Loucy (cell line): ENCODE measurements at regions not wholly inside any gene's neighbourhood (a gene's known extent, or its start where the extent isn't known, plus 50 kb on each side); places are given as distances from the start of the nearest gene placed in this dataset.
"Not testable (repeated sequence)": the region's sequence is repeated elsewhere in the genome, so short reads cannot be mapped to it uniquely, and the experiment has no call there.

Experiments
- H2AFZ ChIP-seq: fragments of 200-600 bp; sonication (generic); 2 replicates; pipeline ENCODE4 v1.6.0; 2016; ENCODE audit warnings: antibody characterized with exemption, mild to moderate bottlenecking, low read length, moderate library complexity
- H3F3A ChIP-seq: fragments of 200-600 bp; 2 replicates; pipeline ENCODE4 v1.6.0; 2016; ENCODE audit warnings: antibody characterized with exemption, low read depth, mild to moderate bottlenecking
- H3K27me3 ChIP-seq: fragments of 200-600 bp; sonication (generic); 2 replicates; pipeline ENCODE4 v1.6.1; 2014; ENCODE audit warnings: low read length, mild to moderate bottlenecking; ENCODE audit not compliant: insufficient read depth, poor library complexity, severe bottlenecking
- H3K36me3 ChIP-seq: fragments of 200-600 bp; sonication (generic); 2 replicates; pipeline ENCODE4 v1.6.1; 2016; ENCODE audit warnings: low read length; ENCODE audit not compliant: insufficient read depth
- H3K4me1 ChIP-seq: fragments of 200-600 bp; sonication (generic); 2 replicates; pipeline ENCODE4 v1.5.1; 2014; ENCODE audit warnings: low read length, mild to moderate bottlenecking; ENCODE audit not compliant: insufficient read depth, poor library complexity, severe bottlenecking
- H3K4me2 ChIP-seq: fragments of 200-600 bp; sonication (generic); 2 replicates; pipeline ENCODE4 v1.6.0; 2014; ENCODE audit warnings: antibody characterized with exemption, low read length, low read depth, mild to moderate bottlenecking; ENCODE audit not compliant: poor library complexity, severe bottlenecking
- H3K4me3 ChIP-seq: fragments of 200-600 bp; sonication (generic); 2 replicates; pipeline ENCODE4 v1.5.1; 2014; ENCODE audit warnings: low read length, mild to moderate bottlenecking, mixed read lengths; ENCODE audit not compliant: poor library complexity, severe bottlenecking
- H3K79me2 ChIP-seq: fragments of 200-600 bp; sonication (generic); 2 replicates; pipeline ENCODE4 v1.6.1; 2014; ENCODE audit warnings: low read length; ENCODE audit not compliant: insufficient read depth
- H3K9ac ChIP-seq: fragments of 200-600 bp; sonication (generic); 2 replicates; pipeline ENCODE4 v1.6.0; 2014; ENCODE audit warnings: mild to moderate bottlenecking, low read depth, low read length, moderate library complexity; ENCODE audit not compliant: poor library complexity, severe bottlenecking
- H3K9me2 ChIP-seq: fragments of 200-600 bp; sonication (generic); replicated peaks from 2 replicates; pipeline ENCODE4 v1.6.1; 2016; ENCODE audit warnings: low read depth, low read length, mixed read lengths
- H3K9me3 ChIP-seq: fragments of 200-600 bp; sonication (generic); 2 replicates; pipeline ENCODE4 v1.6.1; 2014; ENCODE audit warnings: mild to moderate bottlenecking, antibody characterized with exemption, low read length, low read depth; ENCODE audit not compliant: insufficient read depth
- H4K20me1 ChIP-seq: fragments of 200-600 bp; sonication (generic); 2 replicates; pipeline ENCODE4 v1.6.0; 2014; ENCODE audit warnings: antibody characterized with exemption, low read length, mild to moderate bottlenecking; ENCODE audit not compliant: insufficient read depth, poor library complexity, severe bottlenecking
- EZH2phosphoT487 ChIP-seq: fragments of 200-600 bp; IDR thresholded peaks from 2 replicates; pipeline ENCODE4 v1.6.1; 2018; ENCODE audit warnings: antibody characterized with exemption, mild to moderate bottlenecking, moderate library complexity, borderline replicate concordance
- TF ChIP-seq, protein P1 (sequence below): fragments of 200-600 bp; sonication (generic); conservative IDR thresholded peaks from 2 replicates; pipeline ENCODE4 v1.5.1; 2014; ENCODE audit warnings: mild to moderate bottlenecking, antibody characterized with exemption, low read length

DNA sequence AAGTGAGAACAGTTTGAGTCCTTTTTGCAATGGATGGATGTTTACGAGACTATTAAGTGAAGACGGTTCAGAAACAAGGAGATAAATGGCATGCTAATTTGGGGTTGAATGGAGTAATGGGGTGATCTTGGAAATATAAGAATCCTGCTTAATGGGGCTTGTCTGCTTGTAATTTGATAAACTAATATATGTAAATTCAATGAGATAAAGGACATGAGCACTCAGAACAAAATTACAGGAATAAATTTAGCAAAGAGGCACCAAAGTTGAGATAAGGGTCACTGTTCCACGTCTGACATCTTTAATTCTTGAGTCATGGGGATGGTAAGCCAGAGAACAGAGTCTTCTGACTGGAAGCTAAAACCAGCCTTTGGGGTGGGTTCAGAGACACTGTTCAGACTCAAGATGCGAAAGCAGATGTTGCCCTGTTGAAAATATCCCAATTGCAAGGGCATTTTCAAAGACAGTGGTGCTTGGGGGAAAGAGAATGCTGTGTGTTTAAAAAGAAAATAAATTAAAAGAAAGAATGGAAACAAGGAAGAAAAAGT is 67.8 kb upstream of the CHRNB4 start:
- Histone ChIP-seq H3K4me3 (peak overlapping the region; percentile 56), H4K20me1 (no peaks in the 10 kb centered on the region), H3K4me1 (peaks cover 4% of the 10 kb centered on the region), H3K4me2 (peak overlapping the region; percentile 64), H2AFZ (peak overlapping the region; percentile 66), H3K36me3 (no peaks in the 10 kb centered on the region), H3K79me2 (no peaks in the 10 kb centered on the region), H3F3A (no peaks in the 10 kb centered on the region), H3K27me3 (no peaks in the 10 kb centered on the region), H3K9me3 (no peaks in the 10 kb centered on the region), H3K9me2 (no peaks in the 10 kb centered on the region), H3K9ac (no peak overlapping the region)
- TF ChIP-seq EZH2phosphoT487: no peak
- TF ChIP-seq, protein P1, sequence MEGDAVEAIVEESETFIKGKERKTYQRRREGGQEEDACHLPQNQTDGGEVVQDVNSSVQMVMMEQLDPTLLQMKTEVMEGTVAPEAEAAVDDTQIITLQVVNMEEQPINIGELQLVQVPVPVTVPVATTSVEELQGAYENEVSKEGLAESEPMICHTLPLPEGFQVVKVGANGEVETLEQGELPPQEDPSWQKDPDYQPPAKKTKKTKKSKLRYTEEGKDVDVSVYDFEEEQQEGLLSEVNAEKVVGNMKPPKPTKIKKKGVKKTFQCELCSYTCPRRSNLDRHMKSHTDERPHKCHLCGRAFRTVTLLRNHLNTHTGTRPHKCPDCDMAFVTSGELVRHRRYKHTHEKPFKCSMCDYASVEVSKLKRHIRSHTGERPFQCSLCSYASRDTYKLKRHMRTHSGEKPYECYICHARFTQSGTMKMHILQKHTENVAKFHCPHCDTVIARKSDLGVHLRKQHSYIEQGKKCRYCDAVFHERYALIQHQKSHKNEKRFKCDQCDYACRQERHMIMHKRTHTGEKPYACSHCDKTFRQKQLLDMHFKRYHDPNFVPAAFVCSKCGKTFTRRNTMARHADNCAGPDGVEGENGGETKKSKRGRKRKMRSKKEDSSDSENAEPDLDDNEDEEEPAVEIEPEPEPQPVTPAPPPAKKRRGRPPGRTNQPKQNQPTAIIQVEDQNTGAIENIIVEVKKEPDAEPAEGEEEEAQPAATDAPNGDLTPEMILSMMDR: no peak

DNA sequence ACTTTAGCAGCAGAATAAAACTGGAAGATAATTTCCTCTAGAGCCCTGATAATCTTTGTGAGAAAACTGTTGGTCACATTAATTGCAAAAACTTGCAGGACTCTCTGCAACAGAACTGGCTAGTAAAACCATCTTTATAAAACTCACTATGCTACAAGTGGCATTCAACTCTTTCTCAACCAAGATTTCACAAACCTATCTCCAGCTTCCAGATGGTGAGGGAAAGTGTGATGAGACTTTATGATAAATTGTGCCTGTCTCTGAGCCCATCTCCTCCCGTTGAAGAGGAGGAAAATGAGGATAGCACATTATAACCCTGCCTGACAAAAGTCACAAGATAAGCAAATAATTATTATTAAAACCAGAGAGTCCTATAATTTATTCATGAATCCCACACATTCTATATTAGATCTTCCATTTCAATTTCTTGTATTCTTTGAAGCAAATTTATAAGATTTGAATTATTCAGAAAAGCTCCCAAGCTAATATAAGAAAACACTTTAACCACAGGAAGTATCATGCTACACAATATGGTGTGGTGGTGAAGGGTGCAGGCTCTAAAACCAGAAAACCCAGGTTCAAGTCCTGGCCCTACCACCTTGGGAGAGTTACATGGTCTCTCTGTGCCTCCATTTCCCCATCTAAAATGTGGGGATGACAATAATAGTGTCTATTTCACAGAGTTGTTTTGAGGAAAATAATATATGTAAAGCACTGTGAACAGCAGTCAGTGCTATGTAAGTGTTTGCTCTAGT is 65.6 kb upstream of the CHRNB4 start:
- not testable (repeated sequence) for H3F3A ChIP-seq, H3K9me3 ChIP-seq, H3K27me3 ChIP-seq, H3K4me3 ChIP-seq, H3K9me2 ChIP-seq, H3K79me2 ChIP-seq, H3K9ac ChIP-seq, H3K4me1 ChIP-seq, H3K4me2 ChIP-seq, H4K20me1 ChIP-seq, H3K36me3 ChIP-seq, H2AFZ ChIP-seq

DNA sequence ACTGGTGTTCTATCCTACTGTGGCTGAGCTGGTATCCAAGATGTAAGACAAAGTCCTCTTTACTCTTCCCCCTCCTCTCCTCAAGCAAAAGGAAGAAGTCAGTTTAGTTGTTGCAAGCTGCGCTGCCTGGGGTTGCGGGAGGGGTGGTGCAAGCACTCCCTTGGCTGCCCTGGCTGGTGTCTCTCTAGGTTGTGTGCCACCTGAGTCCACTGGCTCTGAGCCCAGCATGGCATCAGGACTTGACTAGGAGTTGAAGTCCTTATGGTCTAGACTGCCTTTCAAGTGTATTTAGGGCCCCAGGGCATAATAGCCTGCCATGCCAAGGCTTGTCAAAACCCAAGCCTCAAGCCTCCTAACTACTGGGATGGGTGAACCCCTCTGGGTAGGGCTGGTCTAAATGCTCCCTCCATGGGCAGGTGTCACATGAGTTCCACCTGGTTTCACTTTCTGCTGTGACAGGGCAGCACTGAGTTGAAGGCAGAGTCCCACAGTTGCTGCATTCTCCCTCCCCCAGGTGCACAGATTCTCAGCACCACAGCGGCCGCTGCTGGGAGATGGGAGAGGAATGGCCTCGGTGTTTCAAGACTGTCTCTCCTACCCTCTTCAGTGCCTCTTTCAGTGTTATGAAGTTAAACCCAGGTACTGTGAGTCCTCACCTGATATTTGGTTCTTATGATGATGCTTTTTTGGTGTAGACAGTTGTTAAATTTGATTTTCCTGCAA is 62.5 kb upstream of the CHRNB4 start:
- not testable (repeated sequence) for H3K4me1 ChIP-seq, H3K36me3 ChIP-seq, H3K9me3 ChIP-seq, H2AFZ ChIP-seq, H3K79me2 ChIP-seq, H3K27me3 ChIP-seq, H3K9me2 ChIP-seq, H3K9ac ChIP-seq, H4K20me1 ChIP-seq, H3K4me2 ChIP-seq, H3F3A ChIP-seq, H3K4me3 ChIP-seq

DNA sequence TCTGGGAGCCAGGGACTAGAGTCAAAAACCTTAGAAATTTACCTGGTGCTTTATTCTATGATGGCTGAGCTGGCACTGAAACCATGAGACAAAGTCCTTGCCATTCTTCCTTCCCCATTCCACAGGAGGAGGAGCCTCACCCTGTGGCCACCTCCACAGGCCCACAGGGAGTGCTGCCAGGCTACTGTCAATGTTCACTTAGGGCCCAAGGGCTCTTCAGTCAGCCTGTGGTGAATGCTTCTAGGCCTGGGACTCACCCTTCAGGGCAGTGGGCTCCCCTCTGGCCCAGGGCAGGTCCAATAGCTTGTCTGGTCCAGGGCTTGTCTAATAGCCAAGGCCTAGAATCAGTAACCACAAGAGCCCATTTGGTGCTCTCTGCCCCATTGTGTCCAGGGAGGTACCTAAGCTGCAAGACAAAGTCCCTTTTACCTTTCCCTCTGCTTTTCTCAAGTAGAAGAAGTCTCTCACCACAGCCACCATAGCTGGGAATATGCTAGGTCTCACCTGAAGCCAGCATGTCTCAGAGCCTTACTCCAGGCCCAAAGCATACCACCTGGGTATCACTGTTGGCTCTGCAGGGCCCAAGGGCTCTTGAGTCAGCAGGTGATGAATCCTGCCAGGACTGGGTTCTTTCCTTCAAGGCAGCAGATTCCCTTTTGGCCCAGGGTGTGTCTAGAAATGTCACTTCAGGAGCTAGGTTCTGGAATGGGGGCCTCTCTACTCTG is 61.8 kb upstream of the CHRNB4 start:
- Histone ChIP-seq H3K27me3 (no peaks in the 10 kb centered on the region), H3K9ac (no peak overlapping the region), H3K9me3 (no peaks in the 10 kb centered on the region), H3K36me3 (no peaks in the 10 kb centered on the region), H3K9me2 (no peaks in the 10 kb centered on the region), H3K79me2 (no peaks in the 10 kb centered on the region), H3K4me1 (no peaks in the 10 kb centered on the region), H3K4me3 (no peak overlapping the region), H2AFZ (no peak overlapping the region), H3F3A (no peaks in the 10 kb centered on the region), H3K4me2 (no peak overlapping the region), H4K20me1 (no peaks in the 10 kb centered on the region)
- no peak for TF ChIP-seq EZH2phosphoT487
- TF ChIP-seq, protein P1: no peak
